HepG2 (cell line): ENCODE measurements at regions not wholly inside any gene's neighbourhood (a gene's known extent, or its start where the extent isn't known, plus 50 kb on each side); places are given as distances from the start of the nearest gene placed in this dataset.

Experiments used
- ATAC-seq: fragments of 200-7000 bp; cut with Tn5 transposase; 3 replicates; pipeline ENCODE4 v1.9.1; 2020; ENCODE audit warnings: mild to moderate bottlenecking, moderate library complexity
- BruUV-seq: library from RNA; stranded (reverse); fragments of 400-500 nt; replicated peaks from 2 replicates; lab custom pipeline; 2021; lab: Mats Ljungman, UMichigan
- CTCF ChIA-PET: fragments of 300-600 bp; formaldehyde crosslinking; extraction: SDS; loops from one replicate; lab custom pipeline; 2021; ENCODE audit warnings: low total read pairs, inconsistent platforms, low intra/inter-chr PET ratio; lab: Yijun Ruan, JAX
- POLR2A ChIA-PET: fragments of 350-600 bp; sonication (Branson Sonifier 250); formaldehyde crosslinking; loops from one replicate; lab custom pipeline; 2020; ENCODE audit warnings: antibody characterized with exemption, inconsistent platforms; lab: Yijun Ruan, JAX
- DNase-seq: peaks from one replicate; pipeline ENCODE4 v3.0.0-alpha.2; 2015; ENCODE audit warnings: low spot score
- FAIRE-seq: peaks from 3 replicates; lab custom pipeline; 2011; peaks lifted over from hg19 to GRCh38; lab: Jason Lieb, UNC
- H2AFZ ChIP-seq: one replicate; pipeline ENCODE4 v1.6.1; 2011; ENCODE audit warnings: low read length, inconsistent platforms
- H3K27ac ChIP-seq: fragments of 300-600 bp; 3 replicates; pipeline ENCODE4 v1.8.0; 2011; ENCODE audit warnings: mixed run types, mild to moderate bottlenecking, mixed read lengths, low read length, inconsistent platforms; ENCODE audit not compliant: insufficient read depth; ENCODE audit errors: extremely low read length
- H3K27me3 ChIP-seq, 2 experiments: fragments of 200-600 bp in 1 of 2; 2 replicates in 1 of 2; 3 replicates in 1 of 2; pipeline versions ENCODE4 v1.6.0 to v1.8.0; 2011; ENCODE audit warnings: low read length in 2 of 2, mild to moderate bottlenecking in 2 of 2, moderate library complexity in 2 of 2, inconsistent platforms in 1 of 2; ENCODE audit not compliant: insufficient read depth in 2 of 2, control insufficient read depth in 1 of 2
- H3K36me3 ChIP-seq, 2 experiments: fragments of 200-600 bp in 1 of 2; replicated peaks in 1 of 2; 2 replicates in 1 of 2; 3 replicates in 1 of 2; pipeline versions ENCODE4 v1.5.1 to v1.8.0; 2011; ENCODE audit warnings: low read length in 2 of 2, inconsistent platforms in 1 of 2; ENCODE audit not compliant: insufficient read depth in 2 of 2, control insufficient read depth in 1 of 2
- H3K4me1 ChIP-seq: 2 replicates; pipeline ENCODE4 v1.5.1; 2012; ENCODE audit warnings: low read length, inconsistent platforms; ENCODE audit not compliant: insufficient read depth
- H3K4me2 ChIP-seq: 2 replicates; pipeline ENCODE4 v1.6.0; 2011; ENCODE audit warnings: low read depth, low read length, inconsistent platforms
- H3K4me3 ChIP-seq, 3 experiments: fragments of 200-600 bp in 1 of 3; sonication (generic), shearing (Covaris generic) in 1 of 3; replicated peaks in 1 of 3; 2 replicates each; pipeline ENCODE4 v1.5.1; 2011 to 2016; ENCODE audit warnings: low read length in 3 of 3, inconsistent platforms in 2 of 3, low read depth in 2 of 3, mild to moderate bottlenecking in 2 of 3, control low read depth in 1 of 3, mixed read lengths in 1 of 3; ENCODE audit not compliant: insufficient read depth in 1 of 3
- H3K79me2 ChIP-seq: one replicate; pipeline ENCODE4 v1.6.1; 2011; ENCODE audit warnings: low read length, inconsistent platforms; ENCODE audit not compliant: insufficient read depth
- H3K9ac ChIP-seq: 2 replicates; pipeline ENCODE4 v1.6.0; 2011; ENCODE audit warnings: mild to moderate bottlenecking, low read depth, low read length, inconsistent platforms; ENCODE audit not compliant: insufficient read depth
- H3K9me3 ChIP-seq: 2 replicates; pipeline ENCODE4 v1.5.1; 2012; ENCODE audit warnings: mild to moderate bottlenecking, low read length
- H4K20me1 ChIP-seq: 2 replicates; pipeline ENCODE4 v1.6.0; 2011; ENCODE audit warnings: inconsistent platforms, mild to moderate bottlenecking, low read length, moderate library complexity; ENCODE audit not compliant: insufficient read depth
- FOXA1 ChIP-seq, 2 experiments: fragments of 450-650 bp in 1 of 2; sonication (generic) in 1 of 2; formaldehyde crosslinking in 1 of 2; IDR thresholded peaks; 2 replicates each; pipeline versions ENCODE4 v1.4.0 to v1.6.1; 2016 to 2020; ENCODE audit warnings: missing genetic modification reagents in 1 of 2
- HHEX ChIP-seq: IDR thresholded peaks from 2 replicates; pipeline ENCODE4 v1.6.1; 2016; ENCODE audit warnings: control low read depth
- NR1H2 ChIP-seq: sonication (generic); formaldehyde crosslinking; IDR thresholded peaks from 2 replicates; pipeline ENCODE4 v1.8.1; 2022; ENCODE audit warnings: low read depth, missing genetic modification reagents, borderline replicate concordance
- RARA ChIP-seq: IDR thresholded peaks from 2 replicates; pipeline ENCODE4 v1.6.1; 2016; ENCODE audit warnings: missing genetic modification reagents, missing compliant biosample characterization
- ZC3H4 ChIP-seq: sonication (generic); formaldehyde crosslinking; IDR thresholded peaks from 2 replicates; pipeline ENCODE4 v1.4.0; 2020; ENCODE audit warnings: missing genetic modification reagents, borderline replicate concordance
- ZFP82 ChIP-seq: sonication (generic); formaldehyde crosslinking; IDR thresholded peaks from 2 replicates; pipeline ENCODE4 v1.5.1; 2020; ENCODE audit warnings: mild to moderate bottlenecking, missing genetic modification reagents, borderline replicate concordance
- ZIK1 ChIP-seq: sonication (generic); formaldehyde crosslinking; IDR thresholded peaks from 2 replicates; pipeline ENCODE4 v1.5.0; 2020; ENCODE audit warnings: mild to moderate bottlenecking, low read depth, missing genetic modification reagents, borderline replicate concordance
- ZNF556 ChIP-seq: sonication (generic); formaldehyde crosslinking; IDR thresholded peaks from 2 replicates; pipeline ENCODE4 v1.4.0; 2020; ENCODE audit warnings: mild to moderate bottlenecking, missing genetic modification reagents, borderline replicate concordance
- ZNF563 ChIP-seq: sonication (generic); formaldehyde crosslinking; IDR thresholded peaks from 2 replicates; pipeline ENCODE4 v1.8.0; 2022; ENCODE audit warnings: mild to moderate bottlenecking, moderate library complexity, missing genetic modification reagents
- ZNF703 ChIP-seq: sonication (generic); formaldehyde crosslinking; IDR thresholded peaks from 2 replicates; pipeline ENCODE4 v1.5.1; 2020; ENCODE audit warnings: missing genetic modification reagents, mild to moderate bottlenecking, moderate library complexity, borderline replicate concordance
- ZNF772 ChIP-seq: sonication (generic); formaldehyde crosslinking; IDR thresholded peaks from 2 replicates; pipeline ENCODE4 v1.5.0; 2020; ENCODE audit warnings: mild to moderate bottlenecking, missing genetic modification reagents
- WGBS: methylation state at CpG from one replicate; pipeline ENCODE4 v1.1.6; 2017; ENCODE audit warnings: low lambda C conversion rate; 5-methylcytosine and 5-hydroxymethylcytosine counted together
- in situ Hi-C: cut with HindIII; loops from 2 replicates; pipeline ENCODE4 v1.10.0; 2017; ENCODE audit warnings: low pct_unique_long_range_greater_than_20kb; ENCODE audit not compliant: extremely low pct_ligation_motif_present
- intact Hi-C: fragments of 100-400 bp; cut with micrococcal nuclease; formaldehyde crosslinking; loops from one replicate; pipeline ENCODE4 v1.10.0; 2022; ENCODE audit not compliant: unreplicated experiment
- TF ChIP-seq, protein P1 (sequence below): sonication (generic); formaldehyde crosslinking; IDR thresholded peaks from 2 replicates; pipeline ENCODE4 v1.9.0; 2021; ENCODE audit warnings: missing genetic modification reagents, mild to moderate bottlenecking, borderline replicate concordance
- TF ChIP-seq, protein P2 (sequence below): IDR thresholded peaks from 2 replicates; pipeline ENCODE4 v1.6.1; 2016; ENCODE audit warnings: low read depth, control low read depth
- TF ChIP-seq, protein P3 (sequence below): sonication (generic); formaldehyde crosslinking; IDR thresholded peaks from 2 replicates; pipeline ENCODE4 v1.5.1; 2020; ENCODE audit warnings: mild to moderate bottlenecking, missing genetic modification reagents, borderline replicate concordance

DNA sequence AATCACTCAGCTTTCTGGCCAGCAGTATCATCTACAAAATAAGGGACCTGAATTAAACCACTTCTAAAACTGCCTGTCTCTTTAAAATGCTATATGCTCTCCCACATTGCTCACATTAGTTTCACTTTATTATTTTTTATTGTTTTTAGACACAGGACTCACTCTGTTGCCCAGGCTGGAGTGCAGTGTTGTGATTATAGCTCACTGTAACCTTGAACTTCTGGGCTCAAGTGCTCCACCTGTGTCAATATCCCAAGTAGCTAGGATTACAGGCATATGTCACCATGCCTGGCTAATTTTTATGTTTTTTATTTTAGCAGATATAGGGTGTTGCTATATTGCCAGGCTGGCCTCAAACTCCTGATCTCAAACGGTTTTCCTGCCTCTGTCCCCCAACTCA is 591.3 kb upstream of the ZNF804A start (continued):
- TF ChIP-seq, protein P1, sequence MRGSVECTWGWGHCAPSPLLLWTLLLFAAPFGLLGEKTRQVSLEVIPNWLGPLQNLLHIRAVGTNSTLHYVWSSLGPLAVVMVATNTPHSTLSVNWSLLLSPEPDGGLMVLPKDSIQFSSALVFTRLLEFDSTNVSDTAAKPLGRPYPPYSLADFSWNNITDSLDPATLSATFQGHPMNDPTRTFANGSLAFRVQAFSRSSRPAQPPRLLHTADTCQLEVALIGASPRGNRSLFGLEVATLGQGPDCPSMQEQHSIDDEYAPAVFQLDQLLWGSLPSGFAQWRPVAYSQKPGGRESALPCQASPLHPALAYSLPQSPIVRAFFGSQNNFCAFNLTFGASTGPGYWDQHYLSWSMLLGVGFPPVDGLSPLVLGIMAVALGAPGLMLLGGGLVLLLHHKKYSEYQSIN (CRISPR knock-in tag): no peak
- peak; percentile 54 for TF ChIP-seq RARA (CRISPR knock-in tag)
- TF ChIP-seq ZC3H4 (CRISPR knock-in tag): no peak
- no peak for TF ChIP-seq ZNF772 (CRISPR knock-in tag)
- TF ChIP-seq FOXA1 (IDR thresholded peaks at IDR 0.05): 0 out of 2 replicates have a peak, but pooled peaks have one; percentile 33
- peak; percentile 81 for TF ChIP-seq FOXA1 (CRISPR knock-in tag; IDR thresholded peaks at IDR 0.05)

DNA sequence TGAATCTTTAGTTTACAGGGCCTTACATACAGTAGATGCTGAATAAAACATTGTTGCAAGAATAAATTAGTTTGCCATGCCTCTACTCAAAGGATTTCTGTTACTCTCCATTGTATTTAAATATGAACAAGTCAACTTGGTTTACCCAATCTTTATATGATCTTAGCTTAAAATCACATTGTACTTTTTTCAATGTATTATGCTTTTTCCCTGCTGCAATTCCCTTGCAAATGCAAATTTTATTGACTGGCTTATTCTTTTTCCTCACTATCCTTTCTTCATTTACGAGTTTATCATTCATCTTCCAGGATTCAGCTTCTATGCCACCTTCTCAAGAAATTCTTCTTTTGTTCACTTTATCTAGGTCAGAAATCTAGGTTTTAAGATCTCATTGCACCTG is 571.4 kb upstream of the ZNF804A start:
- Histone ChIP-seq H2AFZ (no peak overlapping the region), H3K4me2 (no peak overlapping the region), H3K27ac (no peak overlapping the region), H3K79me2 (no peaks in the 10 kb centered on the region), H3K9me3 (no peaks in the 10 kb centered on the region), H3K9ac (no peak overlapping the region), H4K20me1 (no peaks in the 10 kb centered on the region), H3K4me1 (no peaks in the 10 kb centered on the region), H3K4me3 (no peak overlapping the region), H3K27me3 (no peaks in the 10 kb centered on the region), H3K36me3 (no peaks in the 10 kb centered on the region)
- BruUV-seq: no TSS peak
- in situ Hi-C loops (no loop called here), intact Hi-C loops (no loop called here)
- DNase-seq (no peak), FAIRE-seq (no peak), ATAC-seq (no peak)
- ChIA-PET CTCF (no interaction called here), POLR2A (no interaction called here)
- 0% methylated on average over 1 of the region's 1 CpG for WGBS
- no peak for TF ChIP-seq NR1H2 (CRISPR knock-in tag)
- no peak for TF ChIP-seq ZFP82 (CRISPR knock-in tag)
- TF ChIP-seq HHEX (CRISPR knock-in tag): no peak
- no peak for TF ChIP-seq ZNF703 (CRISPR knock-in tag)
- TF ChIP-seq, protein P2, sequence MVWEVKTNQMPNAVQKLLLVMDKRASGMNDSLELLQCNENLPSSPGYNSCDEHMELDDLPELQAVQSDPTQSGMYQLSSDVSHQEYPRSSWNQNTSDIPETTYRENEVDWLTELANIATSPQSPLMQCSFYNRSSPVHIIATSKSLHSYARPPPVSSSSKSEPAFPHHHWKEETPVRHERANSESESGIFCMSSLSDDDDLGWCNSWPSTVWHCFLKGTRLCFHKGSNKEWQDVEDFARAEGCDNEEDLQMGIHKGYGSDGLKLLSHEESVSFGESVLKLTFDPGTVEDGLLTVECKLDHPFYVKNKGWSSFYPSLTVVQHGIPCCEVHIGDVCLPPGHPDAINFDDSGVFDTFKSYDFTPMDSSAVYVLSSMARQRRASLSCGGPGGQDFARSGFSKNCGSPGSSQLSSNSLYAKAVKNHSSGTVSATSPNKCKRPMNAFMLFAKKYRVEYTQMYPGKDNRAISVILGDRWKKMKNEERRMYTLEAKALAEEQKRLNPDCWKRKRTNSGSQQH (CRISPR knock-in tag): no peak
- no peak for TF ChIP-seq ZIK1 (CRISPR knock-in tag)
- TF ChIP-seq, protein P3, sequence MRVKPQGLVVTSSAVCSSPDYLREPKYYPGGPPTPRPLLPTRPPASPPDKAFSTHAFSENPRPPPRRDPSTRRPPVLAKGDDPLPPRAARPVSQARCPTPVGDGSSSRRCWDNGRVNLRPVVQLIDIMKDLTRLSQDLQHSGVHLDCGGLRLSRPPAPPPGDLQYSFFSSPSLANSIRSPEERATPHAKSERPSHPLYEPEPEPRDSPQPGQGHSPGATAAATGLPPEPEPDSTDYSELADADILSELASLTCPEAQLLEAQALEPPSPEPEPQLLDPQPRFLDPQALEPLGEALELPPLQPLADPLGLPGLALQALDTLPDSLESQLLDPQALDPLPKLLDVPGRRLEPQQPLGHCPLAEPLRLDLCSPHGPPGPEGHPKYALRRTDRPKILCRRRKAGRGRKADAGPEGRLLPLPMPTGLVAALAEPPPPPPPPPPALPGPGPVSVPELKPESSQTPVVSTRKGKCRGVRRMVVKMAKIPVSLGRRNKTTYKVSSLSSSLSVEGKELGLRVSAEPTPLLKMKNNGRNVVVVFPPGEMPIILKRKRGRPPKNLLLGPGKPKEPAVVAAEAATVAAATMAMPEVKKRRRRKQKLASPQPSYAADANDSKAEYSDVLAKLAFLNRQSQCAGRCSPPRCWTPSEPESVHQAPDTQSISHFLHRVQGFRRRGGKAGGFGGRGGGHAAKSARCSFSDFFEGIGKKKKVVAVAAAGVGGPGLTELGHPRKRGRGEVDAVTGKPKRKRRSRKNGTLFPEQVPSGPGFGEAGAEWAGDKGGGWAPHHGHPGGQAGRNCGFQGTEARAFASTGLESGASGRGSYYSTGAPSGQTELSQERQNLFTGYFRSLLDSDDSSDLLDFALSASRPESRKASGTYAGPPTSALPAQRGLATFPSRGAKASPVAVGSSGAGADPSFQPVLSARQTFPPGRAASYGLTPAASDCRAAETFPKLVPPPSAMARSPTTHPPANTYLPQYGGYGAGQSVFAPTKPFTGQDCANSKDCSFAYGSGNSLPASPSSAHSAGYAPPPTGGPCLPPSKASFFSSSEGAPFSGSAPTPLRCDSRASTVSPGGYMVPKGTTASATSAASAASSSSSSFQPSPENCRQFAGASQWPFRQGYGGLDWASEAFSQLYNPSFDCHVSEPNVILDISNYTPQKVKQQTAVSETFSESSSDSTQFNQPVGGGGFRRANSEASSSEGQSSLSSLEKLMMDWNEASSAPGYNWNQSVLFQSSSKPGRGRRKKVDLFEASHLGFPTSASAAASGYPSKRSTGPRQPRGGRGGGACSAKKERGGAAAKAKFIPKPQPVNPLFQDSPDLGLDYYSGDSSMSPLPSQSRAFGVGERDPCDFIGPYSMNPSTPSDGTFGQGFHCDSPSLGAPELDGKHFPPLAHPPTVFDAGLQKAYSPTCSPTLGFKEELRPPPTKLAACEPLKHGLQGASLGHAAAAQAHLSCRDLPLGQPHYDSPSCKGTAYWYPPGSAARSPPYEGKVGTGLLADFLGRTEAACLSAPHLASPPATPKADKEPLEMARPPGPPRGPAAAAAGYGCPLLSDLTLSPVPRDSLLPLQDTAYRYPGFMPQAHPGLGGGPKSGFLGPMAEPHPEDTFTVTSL: no peak
- no peak for TF ChIP-seq ZNF556 (CRISPR knock-in tag)
- no peak for TF ChIP-seq ZNF563 (CRISPR knock-in tag)
